ENCODE measurements at regions not wholly inside any gene's neighbourhood (a gene's known extent, or its start where the extent isn't known, plus 50 kb on each side); places are given as distances from the start of the nearest gene placed in this dataset.

GRCh38 chr6:163789199-163789810 lies 374.8 kb downstream of the QKI start:
- no CpG with 5 or more reads among the region's 5 CpGs for WGBS (ENCODE audit: extremely low coverage, insufficient read length, low lambda C conversion rate)
- H3K79me2 ChIP-seq (ENCODE audit: insufficient read depth, low read length), result no peaks in the 10 kb centered on the region
- no peak overlapping the region for H4K5ac ChIP-seq (ENCODE audit: insufficient read length, low read depth, low read length)
- H4K91ac ChIP-seq (ENCODE audit: insufficient read length, low read depth, low read length), result no peak overlapping the region
- no peaks in the 10 kb centered on the region for H3K4me1 ChIP-seq (ENCODE audit: insufficient read depth, low read length)
- no peak overlapping the region for H3K14ac ChIP-seq (ENCODE audit: insufficient read depth, low read length)
- H2BK120ac ChIP-seq (ENCODE audit: low read depth, low read length, poor library complexity, severe bottlenecking), result no peak overlapping the region
- H3K79me1 ChIP-seq (ENCODE audit: insufficient read depth, low read depth, low read length, poor library complexity, severe bottlenecking), result no peaks in the 10 kb centered on the region
- Mint-ChIP-seq H3K27ac (no peak overlapping the region; a peak in 1 of 7 replicates), H3K4me3 (no peak overlapping the region), H3K4me1 (peaks cover 15 to 16% of the 10 kb centered on the region in 2 experiments), H3K27me3 (ENCODE audit: low read depth) (no peaks in the 10 kb centered on the region; the same call in 1 of the 2 replicates), H3K36me3 (ENCODE audit: insufficient read depth in 1 of 3, low read depth in 3 of 3) (no peaks in the 10 kb centered on the region; a peak in 1 of 7 replicates), H3K9me3 (no peaks in the 10 kb centered on the region)
- no peak overlapping the region for H3K27ac ChIP-seq (ENCODE audit: insufficient read length, low read depth, low read length)
- H3K9me3 ChIP-seq (ENCODE audit: control insufficient read depth, low read depth, low read length), result no peaks in the 10 kb centered on the region
- H3K4ac ChIP-seq (ENCODE audit: low read depth, low read length), result no peak overlapping the region
- H2BK12ac ChIP-seq (ENCODE audit: insufficient read length, low read depth, low read length), result no peak overlapping the region
- H2BK15ac ChIP-seq (ENCODE audit: low read depth, low read length), result no peak overlapping the region
- no peak overlapping the region for H3T11ph ChIP-seq (ENCODE audit: low read length)
- no peak overlapping the region for H2BK20ac ChIP-seq (ENCODE audit: low read depth, low read length, poor library complexity, severe bottlenecking)
- no peak overlapping the region for H3K56ac ChIP-seq (ENCODE audit: insufficient read length, low read depth, low read length)
- H3K23ac ChIP-seq (ENCODE audit: insufficient read length, low read depth, low read length), result no peak overlapping the region
- H3K9ac ChIP-seq (ENCODE audit: extremely low read depth, insufficient read length, low read length), result no peak overlapping the region
- H3K23me2 ChIP-seq (ENCODE audit: insufficient read length, low read depth, low read length, poor library complexity, severe bottlenecking), result no peaks in the 10 kb centered on the region
- no peak overlapping the region for H3K4me2 ChIP-seq (ENCODE audit: insufficient read depth, insufficient read length, low read length)
- H4K20me1 ChIP-seq (ENCODE audit: control insufficient read depth, insufficient read depth, insufficient read length), result no peaks in the 10 kb centered on the region
- no peak overlapping the region for H2AK5ac ChIP-seq (ENCODE audit: insufficient read length, low read length)
- no peak for DNase-seq
- no peak overlapping the region for H2BK5ac ChIP-seq (ENCODE audit: insufficient read length, low read length)
- TF ChIP-seq CTCF (conservative IDR thresholded peaks at IDR 0.05), result no peak
- no peak overlapping the region for H4K8ac ChIP-seq (replicated peaks; ENCODE audit: insufficient read length, low read depth, low read length)
- no peak overlapping the region for H2AFZ ChIP-seq (ENCODE audit: low read length)
- no peaks in the 10 kb centered on the region for H3K27me3 ChIP-seq (ENCODE audit: insufficient read depth, low read length)
- no peak overlapping the region for H3K18ac ChIP-seq (ENCODE audit: insufficient read length, low read depth, low read length)

Measured in H9 (cell line).